Posterior vena cava (tissue), 2 donors: ENCODE measurements at regions not wholly inside any gene's neighbourhood (a gene's known extent, or its start where the extent isn't known, plus 50 kb on each side); places are given as distances from the start of the nearest gene placed in this dataset.

Experiments used
- DNase-seq: peaks from one replicate; pipeline ENCODE4 v3.0.0-alpha.2; 2020; ENCODE audit warnings: low spot score
- intact Hi-C, 2 donors: fragments of 100-400 bp; cut with DNase I; formaldehyde crosslinking; loops; one replicate each; pipeline versions ENCODE4 v1.14.1 to v1.14.2; 2022 to 2023
- donor health status: DM: yes; HTN: yes; CAD: no.
- donor health status: DM: yes; HTN: yes; CAD: no.

DNA sequence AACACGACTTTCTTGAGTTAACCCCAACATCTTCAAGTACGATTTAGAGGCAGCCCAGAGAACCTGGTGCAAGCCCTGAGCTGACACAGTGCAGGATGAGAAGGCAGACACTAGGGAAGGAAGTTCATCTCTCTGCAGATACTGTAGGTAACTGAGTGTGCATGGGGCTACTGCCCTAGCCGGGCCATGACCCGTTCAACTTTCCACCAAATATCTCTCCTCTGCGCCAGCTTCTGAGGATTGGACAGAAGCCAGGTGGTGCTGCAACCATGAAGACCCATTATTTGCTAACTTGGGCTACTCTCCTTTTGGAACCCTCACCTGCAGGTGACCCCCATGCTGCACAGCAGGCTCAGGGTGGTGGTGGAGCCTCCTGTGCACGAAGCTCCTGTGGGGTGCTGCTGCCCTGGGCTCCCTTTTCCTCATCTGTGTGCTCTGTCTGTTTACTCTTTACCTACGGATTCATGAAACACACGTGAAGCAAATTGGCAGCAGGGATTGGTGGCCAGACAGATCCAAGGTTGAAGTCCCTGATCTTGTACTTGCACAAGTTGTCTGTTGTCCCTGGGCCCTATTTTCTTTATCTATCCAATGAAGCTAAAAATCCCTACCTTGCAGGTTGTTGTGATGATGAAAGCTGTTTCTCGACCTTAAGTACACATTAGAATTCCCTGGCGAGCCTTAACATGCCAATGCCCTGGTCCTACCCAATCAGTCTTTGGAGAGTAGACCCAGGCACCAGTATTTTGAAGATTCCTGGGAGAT lies 227.8 kb downstream of the LACC1 start:
- no peak for DNase-seq
- intact Hi-C loops: no loop called here

DNA sequence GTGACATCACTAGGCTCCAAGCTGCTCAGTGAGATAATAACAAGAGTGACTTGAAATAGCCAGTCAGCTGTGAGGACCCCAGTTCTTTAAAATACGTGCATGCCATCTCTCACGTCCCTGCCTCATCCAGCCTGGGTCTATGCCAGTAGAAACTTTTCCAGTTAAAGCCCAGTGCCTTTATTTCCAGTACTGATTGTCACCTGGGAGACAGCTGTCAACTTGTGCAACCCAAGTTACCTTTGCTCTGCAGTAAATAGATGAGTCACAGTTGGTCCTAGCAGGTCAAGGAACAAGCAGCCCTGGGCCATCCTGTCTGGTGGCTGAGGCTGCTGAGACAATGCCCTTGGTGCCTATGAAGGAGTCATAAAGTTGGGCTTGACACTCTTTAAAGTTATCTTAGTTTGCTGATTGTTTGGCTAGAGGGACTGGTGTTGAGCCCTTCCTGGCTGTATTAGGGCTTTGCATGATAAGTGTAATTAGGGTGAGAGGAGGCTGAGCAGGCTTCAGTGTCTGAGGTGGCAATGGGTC lies 228.7 kb downstream of the LACC1 start:
- DNase-seq: no peak
- intact Hi-C loops: no loop called here

DNA sequence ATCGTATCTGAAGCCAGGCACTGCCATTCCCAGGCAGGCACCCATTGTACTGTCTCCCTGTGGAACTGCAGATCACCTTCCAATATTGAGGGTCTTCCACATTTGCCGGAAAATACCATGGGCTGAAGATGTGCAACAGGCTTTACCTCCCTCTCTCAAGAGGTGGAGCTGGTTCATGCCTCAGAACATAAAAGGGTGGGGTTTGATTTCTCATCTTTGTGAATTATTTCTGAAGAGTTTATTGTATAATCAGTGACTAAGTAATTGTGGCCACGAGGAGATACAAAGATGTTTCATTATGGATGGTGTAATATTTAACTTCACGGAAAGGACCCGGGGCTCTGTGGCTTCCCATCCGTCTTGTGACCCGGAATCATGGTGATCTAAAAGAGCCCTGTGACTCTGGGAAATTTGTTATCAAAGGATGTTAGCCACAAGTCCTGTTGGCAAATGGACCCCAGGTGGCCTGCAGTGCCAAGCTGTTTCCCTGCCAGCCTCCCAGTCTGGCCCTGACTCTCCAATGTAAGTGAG lies 230.5 kb downstream of the LACC1 start:
- DNase-seq: no peak
- intact Hi-C loops: no loop called here

- no peak for DNase-seq
- intact Hi-C loops: no loop called here
Measured at GRCh38 chr13:44111701-44112100, 232.0 kb downstream of the LACC1 start.

DNA sequence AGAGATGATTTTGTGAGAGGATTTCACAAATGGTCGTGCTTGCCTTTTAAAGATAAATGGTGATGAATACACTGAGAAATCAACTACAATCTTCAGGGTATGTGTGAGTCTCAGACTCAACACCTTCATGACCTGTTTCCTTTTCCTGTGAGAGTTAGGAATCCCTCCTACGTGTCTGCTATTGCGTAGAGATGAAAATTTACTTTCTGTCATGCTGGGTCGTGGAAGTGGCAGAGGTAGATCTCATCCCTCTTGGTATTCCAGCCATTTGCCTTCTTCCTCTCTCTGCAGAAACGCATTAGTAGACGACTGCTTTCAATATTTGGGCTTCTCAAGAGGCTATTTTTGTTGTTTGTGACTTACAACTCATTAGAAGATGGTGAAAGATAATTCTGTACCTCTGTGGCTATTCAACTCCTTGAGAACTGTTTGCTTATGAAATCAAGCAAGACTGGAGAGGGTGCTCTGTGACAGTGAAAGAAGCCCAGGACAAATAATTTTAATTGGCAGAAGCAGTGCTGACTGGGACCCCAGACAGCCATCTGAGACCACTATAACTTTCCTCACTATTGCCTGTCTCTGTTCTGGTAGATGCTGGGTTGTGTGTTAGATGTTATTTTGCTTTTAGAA lies 233.1 kb downstream of the LACC1 start:
- intact Hi-C loops: no loop called here
- DNase-seq: no peak

DNA sequence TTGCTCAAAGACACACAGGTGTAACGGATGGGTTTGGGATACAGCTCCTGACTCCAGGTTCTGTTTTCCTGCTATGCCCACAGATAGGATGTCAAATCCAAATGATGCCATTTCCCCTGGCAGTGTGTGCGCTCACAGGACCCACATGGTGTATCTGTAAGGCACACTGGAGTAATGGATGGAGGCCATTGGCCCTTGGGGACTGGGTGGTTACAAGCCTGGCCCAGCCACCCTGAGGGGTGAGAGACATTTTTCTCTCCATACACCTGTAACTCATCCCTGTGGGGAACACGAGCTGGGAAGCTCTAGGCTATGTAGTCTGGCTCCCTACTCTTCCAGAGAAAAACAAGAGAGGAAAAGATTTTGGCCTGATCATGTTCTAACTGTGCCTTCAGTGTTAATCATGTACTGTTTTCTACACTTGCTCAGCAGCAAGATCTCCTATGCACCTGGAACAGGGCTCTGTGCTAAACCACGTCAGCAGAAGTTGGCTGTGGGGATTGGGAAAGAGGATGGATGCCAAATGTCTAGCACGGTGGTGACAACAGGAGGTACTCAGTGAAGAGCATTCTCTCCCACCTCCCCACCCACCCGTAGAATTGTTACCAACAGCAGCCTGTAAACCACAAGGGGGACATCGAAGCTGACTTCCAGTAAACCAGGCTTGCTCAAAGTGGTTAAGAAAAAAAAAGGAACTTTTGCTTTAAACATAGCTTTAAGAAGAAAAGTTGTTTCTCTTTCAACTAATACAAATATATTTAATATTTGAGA lies 237.0 kb downstream of the LACC1 start:
- intact Hi-C loops: no loop called here
- no peak for DNase-seq

GRCh38 chr13:44117351-44117750 lies 237.6 kb downstream of the LACC1 start:
- no peak for DNase-seq
- intact Hi-C loops: no loop called here

GRCh38 chr13:44117816-44118215 lies 238.1 kb downstream of the LACC1 start:
- DNase-seq: no peak
- intact Hi-C loops: no loop called here

DNA sequence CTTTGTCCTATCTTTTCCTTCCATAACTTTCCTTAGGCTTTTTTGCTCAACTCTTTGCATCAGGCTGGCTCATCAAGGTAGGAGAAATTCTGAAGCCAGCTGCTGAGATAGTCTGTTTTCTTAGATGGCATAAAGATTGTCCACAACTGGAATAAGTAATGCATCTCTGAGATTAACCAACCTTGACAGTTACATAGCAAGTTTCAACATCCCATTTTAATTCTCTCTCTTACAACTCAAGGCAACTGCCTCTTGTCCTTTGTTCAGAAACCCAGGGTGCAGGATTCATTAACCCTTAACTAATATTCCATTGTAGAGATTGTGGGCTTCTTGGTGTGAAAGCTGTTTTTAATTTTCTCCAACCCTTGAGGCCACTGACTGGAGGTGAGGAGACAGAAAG lies 239.2 kb downstream of the LACC1 start:
- no peak for DNase-seq
- intact Hi-C loops: no loop called here

DNA sequence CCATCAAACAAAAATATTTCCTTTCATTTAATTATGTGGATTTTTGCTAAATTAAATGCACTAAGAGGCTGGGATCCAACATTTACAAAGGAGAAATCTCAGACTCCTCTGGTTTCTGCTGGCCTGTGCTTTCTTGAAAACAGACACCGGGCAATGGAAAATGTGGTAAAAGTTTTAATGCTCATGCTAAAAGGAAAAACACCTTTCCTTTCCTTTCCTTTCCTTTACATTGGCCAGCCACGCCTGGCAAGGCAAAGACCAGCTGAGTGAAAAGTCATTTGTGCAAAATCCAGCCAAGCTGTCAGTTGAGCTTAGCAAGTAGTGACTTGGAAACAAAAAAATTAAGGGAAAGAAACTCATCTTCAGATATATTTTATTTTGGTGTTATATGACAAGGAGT lies 240.3 kb downstream of the LACC1 start:
- intact Hi-C loops: loop anchor here (5.0 to 10.0 kb wide), 2 partner anchors 55 to 1302 kb away; no protein-coding TSS in a partner anchor
- DNase-seq: no peak

DNA sequence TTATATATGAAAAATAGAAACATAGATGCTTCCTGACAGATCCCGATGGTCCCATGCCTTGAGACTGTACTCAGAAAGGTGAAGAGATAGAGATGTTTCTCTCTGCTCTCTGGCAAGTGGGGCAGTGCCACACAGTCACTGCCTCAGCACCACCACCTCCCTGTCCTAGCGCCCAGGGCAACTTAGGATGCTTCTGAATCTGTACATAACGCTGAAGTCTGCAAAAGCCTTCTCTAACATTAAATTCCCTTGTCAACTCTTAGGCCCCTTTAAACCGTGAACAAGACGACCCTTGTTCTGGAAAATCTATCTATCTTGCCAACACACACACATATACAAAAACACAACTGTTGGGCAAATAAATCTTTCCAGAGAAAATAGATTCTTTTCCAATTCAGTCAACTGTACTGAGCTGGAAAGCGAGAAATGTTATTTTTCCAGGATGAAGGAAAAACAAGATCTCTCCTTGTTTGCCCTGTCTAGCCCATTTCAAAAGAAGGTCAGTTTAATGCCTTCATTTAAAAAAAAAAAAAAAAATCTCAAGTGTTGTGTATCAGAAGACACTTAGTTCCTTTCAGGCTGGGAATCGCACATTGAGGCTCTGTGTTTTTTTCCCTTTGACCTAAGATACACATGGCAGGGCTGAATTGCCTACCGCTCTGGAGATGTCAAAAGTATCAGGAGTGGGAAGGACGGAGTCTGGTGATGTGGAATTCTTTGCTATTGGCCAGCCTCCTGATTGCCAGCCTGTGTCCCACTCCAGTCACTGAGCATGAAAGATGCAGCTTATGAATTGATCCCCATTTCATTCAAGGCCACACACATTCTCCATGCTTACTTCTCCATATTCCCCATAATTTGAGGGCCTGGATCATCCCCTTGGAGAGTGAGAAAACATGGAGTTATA lies 241.4 kb downstream of the LACC1 start:
- no peak for DNase-seq

DNA sequence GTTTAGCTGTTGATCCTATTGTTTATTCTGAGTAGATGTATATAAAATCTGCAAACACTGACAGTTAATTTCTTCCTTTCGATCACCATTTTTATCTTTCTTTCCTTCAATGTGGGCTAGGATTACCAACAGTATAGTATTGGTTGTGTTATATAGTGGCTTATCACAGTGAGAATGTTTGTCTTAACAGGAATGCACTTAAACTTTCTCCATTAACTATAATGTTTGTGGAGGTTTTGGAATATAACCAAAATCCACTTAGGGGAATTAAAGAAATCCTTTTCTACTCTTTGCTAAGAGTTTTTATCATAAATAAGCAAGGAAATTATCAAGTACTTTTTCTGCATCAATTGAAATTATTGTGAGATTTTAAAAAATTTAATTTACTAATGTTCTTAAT lies 244.6 kb downstream of the LACC1 start:
- DNase-seq: no peak

More for the DNA sequence above, 241.4 kb downstream of the LACC1 start:
- intact Hi-C loops: loop anchor here (5.0 to 10.0 kb wide), 2 partner anchors 56 to 1301 kb away; no protein-coding TSS in a partner anchor

DNA sequence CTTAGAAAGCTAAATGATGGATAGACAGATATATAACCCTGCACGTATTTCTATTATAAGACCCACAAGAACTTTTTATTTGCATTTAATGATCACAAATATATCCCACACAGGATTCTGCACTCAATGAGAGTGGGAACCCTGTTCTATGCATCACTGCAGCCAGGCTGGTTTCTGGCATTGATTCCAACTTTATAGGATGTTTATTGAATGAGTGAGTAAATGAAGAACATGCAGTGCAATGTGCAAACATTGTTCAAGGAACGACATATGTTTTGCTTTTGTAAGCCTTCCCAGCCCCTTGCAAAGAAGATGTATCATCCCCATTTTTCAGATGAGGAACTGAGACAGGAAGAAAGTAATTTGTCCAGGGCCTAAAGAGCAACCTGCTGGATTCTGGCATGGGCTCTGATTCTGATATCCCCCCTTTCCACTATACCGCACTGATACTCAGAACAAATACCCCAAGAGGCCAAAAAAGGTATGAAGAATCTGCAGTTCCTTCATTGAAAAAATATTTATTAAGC lies 246.3 kb downstream of the LACC1 start:
- intact Hi-C loops: loop anchor here in 1 of 2 donors (10.0 kb wide), 1 partner anchor 61 kb away; no protein-coding TSS in a partner anchor
- no peak for DNase-seq

More for the DNA sequence above, 244.6 kb downstream of the LACC1 start:
- intact Hi-C loops: loop anchor here (5.0 to 10.0 kb wide), 2 partner anchors 60 to 1298 kb away; no protein-coding TSS in a partner anchor

GRCh38 chr13:44128552-44129001 lies 245.0 kb upstream of the SERP2 start:
- intact Hi-C loops: loop anchor here in 1 of 2 donors (10.0 kb wide), 1 partner anchor 64 kb away; no protein-coding TSS in a partner anchor
- no peak for DNase-seq

DNA sequence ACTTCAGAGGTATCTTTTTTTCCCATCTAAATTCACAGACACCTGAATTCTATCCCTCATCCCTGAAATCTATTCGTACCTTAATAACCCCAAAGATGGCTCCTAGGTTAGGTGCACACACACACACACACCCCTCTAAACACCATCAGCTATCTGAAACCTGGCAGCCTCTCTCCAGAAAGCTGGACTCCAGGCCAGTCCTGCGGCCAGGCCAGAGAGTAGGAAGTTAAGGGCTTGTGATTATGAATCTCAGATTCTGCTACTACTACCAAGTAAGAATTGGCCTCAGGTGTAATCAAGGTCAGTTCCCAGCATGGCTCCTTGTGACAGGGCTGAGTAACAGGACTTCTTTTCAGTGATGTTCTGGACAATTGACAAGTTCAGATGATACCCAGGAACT lies 244.2 kb upstream of the SERP2 start:
- DNase-seq: no peak
- intact Hi-C loops: loop anchor here in 1 of 2 donors (10.0 kb wide), 1 partner anchor 65 kb away; no protein-coding TSS in a partner anchor

GRCh38 chr13:44131069-44131614 lies 242.5 kb upstream of the SERP2 start:
- DNase-seq: no peak
- intact Hi-C loops: no loop called here

DNA sequence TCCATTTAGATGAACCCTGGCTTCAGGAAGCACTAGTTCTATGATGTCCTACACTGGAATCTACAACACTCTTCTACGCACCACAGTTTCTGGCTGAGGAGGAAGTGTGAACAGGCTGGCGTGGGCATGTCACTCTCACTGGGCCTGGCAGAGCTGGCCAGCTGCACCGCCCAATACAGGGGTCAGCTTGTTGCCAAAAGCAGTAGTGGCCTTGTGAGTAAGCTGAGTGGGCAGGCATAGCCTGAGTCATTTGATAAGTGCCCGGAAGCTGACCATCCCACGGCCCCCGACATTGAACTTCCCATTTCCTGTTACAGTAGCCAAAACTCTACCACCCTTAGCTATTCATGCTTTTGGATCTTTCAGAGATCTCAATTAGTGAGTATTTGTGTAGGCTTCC lies 240.9 kb upstream of the SERP2 start:
- peak; percentile 88 for DNase-seq

DNA sequence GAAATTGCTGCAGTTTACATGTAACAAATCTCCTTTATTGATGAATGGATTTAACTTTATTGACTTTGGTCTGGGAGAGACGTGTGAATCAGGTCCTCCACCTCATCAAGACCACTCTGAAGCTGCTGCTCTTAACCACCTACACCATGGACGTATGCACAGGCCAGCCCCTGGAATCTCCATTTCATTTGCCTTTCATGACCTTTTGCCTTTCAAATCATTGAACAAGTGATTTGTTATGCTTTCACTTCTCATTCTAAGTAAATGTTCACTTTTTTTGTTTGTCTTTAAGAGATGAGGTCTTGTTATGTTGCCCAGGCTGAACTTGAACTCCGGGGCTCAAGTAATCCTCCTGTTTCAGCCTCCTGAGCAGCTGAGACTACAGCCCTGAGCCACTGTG lies 240.0 kb upstream of the SERP2 start:
- intact Hi-C loops: no loop called here
- no peak for DNase-seq

More for the DNA sequence above, 240.9 kb upstream of the SERP2 start:
- intact Hi-C loops: no loop called here
